Spinal cord (tissue), 9 donors: ENCODE measurements at regions not wholly inside any gene's neighbourhood (a gene's known extent, or its start where the extent isn't known, plus 50 kb on each side); places are given as distances from the start of the nearest gene placed in this dataset.
"Not testable (repeated sequence)": the region's sequence is repeated elsewhere in the genome, so short reads cannot be mapped to it uniquely, and the experiment has no call there.

Experiments used
- DNase-seq, 6 donors: peaks; one replicate each; pipeline versions ENCODE4 v3.0.0 to v3.0.0-alpha.2; 2013 to 2015; ENCODE audit warnings: low spot score in 6 of 6, low read depth in 4 of 6
- H3K27ac ChIP-seq: one replicate; pipeline ENCODE4 v1.5.1; 2013; ENCODE audit warnings: low read depth, low read length, control low read depth
- H3K27me3 ChIP-seq: one replicate; pipeline ENCODE4 v1.6.1; 2013; ENCODE audit warnings: low read length; ENCODE audit not compliant: control insufficient read depth, insufficient read depth
- H3K36me3 ChIP-seq: one replicate; pipeline ENCODE4 v1.6.1; 2013; ENCODE audit warnings: low read length; ENCODE audit not compliant: control insufficient read depth, insufficient read depth
- H3K4me1 ChIP-seq: one replicate; pipeline ENCODE4 v1.6.1; 2013; ENCODE audit warnings: low read length; ENCODE audit not compliant: control insufficient read depth, insufficient read depth
- H3K4me3 ChIP-seq: one replicate; pipeline ENCODE4 v1.5.1; 2013; ENCODE audit warnings: low read depth, low read length, control low read depth
- H3K9me3 ChIP-seq: one replicate; pipeline ENCODE4 v1.6.1; 2013; ENCODE audit warnings: low read length; ENCODE audit not compliant: control insufficient read depth, insufficient read depth
- WGBS: methylation state at CpG from one replicate; pipeline ENCODE4 v1.1.5; 2013; ENCODE audit warnings: missing lambda C conversion rate; ENCODE audit not compliant: insufficient coverage; 5-methylcytosine and 5-hydroxymethylcytosine counted together
- donor health status: healthy.

DNA sequence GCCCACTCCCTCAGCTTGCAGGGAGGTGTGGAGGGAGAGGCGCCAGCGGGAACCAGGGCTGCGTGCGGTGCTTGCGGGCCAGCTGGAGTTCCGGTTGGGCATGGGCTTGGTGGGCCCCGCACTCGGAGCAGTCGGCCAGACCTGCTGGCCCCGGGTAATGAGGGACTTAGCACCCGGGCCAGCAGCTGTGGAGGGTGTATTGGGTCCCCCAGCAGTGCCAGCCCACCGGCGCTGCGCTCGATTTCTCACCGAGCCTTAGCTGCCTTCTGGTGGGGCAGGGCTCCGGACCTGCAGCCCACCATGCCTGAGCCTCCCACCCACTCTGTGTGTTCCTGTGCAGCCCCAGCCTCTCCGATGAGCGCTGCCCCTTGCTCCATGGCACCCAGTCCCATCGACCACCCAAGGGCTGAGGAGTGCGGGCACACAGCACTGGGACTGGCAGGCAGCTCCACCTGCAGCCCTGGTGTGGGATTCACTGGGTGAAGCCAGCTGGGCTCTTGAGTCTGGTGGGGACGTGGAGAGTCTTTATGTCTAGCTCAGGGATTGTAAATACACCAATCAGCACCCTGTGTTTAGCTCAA, 254.0 kb downstream of the DSC3 start:
- H3K4me1 ChIP-seq, H3K27ac ChIP-seq, H3K4me3 ChIP-seq, H3K9me3 ChIP-seq, DNase-seq, H3K27me3 ChIP-seq, H3K36me3 ChIP-seq: not testable (repeated sequence)
- 92% methylated on average over 17 of the region's 22 CpGs for WGBS

DNA sequence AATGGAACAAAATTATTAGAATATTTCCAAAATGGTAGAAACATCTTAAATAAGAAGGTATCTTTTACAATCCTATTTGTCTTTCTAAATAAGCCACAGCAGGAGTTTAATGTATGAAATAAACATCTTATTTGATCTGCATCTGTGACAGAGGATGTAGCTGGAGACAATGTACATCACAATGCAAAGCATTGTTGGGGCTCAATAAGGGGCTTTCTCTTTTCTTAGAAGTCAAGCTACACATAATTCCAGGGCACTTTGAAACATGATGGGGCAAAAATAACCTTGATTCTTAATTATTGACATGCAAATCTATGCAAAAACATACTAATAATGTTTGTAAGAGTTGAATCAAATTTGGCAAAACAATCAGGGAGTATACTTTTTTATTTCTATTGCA, 255.1 kb downstream of the DSC3 start:
- Histone ChIP-seq H3K9me3 (no peaks in the 10 kb centered on the region), H3K36me3 (no peaks in the 10 kb centered on the region), H3K4me1 (no peaks in the 10 kb centered on the region), H3K27ac (no peak overlapping the region), H3K4me3 (no peak overlapping the region), H3K27me3 (no peaks in the 10 kb centered on the region)
- no peak for DNase-seq

DNA sequence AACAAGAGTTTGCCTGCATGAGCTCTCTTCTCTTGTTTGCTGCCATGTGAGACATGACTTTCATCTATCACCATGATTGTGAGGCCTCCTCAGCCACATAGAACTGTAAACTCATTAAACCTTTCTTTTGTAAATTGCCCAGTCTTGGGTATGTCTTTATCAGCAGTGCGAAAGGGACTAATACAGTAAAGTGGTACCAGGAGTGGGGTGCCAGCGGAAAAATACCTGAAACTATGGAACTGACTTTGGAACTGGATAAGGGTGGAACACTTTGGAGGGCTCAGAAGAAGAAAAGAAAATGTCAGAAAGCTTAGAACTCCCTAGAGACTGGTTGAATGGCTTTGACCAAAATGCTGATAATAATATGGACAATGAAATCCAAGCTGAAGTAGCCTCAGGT, 260.9 kb downstream of the DSC3 start:
- Histone ChIP-seq H3K27ac (no peak overlapping the region), H3K4me1 (no peaks in the 10 kb centered on the region), H3K36me3 (no peaks in the 10 kb centered on the region), H3K4me3 (no peak overlapping the region), H3K9me3 (peaks cover 4% of the 10 kb centered on the region), H3K27me3 (no peaks in the 10 kb centered on the region)
- WGBS: 100% methylated on average over 2 of the region's 2 CpGs
- no peak for DNase-seq

DNA sequence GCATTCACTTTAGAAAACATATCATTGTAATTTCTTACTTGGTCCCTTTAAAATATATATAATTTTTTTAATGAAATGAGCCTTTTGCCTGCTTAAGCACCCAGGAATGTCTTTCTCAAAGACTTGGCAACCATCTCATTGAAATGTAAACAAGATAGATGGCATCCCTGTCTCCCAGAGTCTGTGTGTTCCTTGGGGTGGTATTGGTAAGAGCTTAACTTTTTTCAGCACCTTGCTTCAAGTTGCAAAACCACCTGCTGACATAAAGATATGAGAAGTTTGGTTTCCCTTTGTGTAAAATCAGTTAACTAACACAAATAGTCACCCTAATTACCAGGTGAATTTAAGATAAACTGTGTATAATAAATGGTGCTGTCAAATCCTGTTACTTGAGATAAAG, 266.9 kb downstream of the DSC3 start:
- H3K9me3 ChIP-seq: peaks cover 7% of the 10 kb centered on the region
- no peak overlapping the region for H3K4me3 ChIP-seq
- H3K36me3 ChIP-seq: no peaks in the 10 kb centered on the region
- H3K27me3 ChIP-seq: no peaks in the 10 kb centered on the region
- no peaks in the 10 kb centered on the region for H3K4me1 ChIP-seq
- H3K27ac ChIP-seq: no peak overlapping the region
- no peak for DNase-seq

DNA sequence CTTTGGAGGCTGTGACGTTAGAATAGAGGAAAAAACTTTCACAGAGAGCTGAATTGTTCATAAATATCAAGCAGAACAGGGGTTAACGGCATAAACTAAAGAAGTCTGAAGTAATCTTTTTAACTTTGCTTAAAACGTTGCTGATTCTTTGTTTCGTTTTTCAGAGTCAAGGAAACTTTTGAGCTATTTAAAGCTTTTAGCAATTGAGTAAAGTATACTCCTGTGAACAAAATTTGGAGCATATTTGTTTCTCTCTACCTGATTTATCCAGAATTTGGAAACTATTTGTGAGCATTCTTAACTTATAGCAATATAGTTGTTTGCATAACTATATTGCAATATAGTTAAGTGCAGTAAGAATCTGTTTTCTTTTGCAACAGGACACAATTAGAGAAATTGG, 270.4 kb downstream of the DSC3 start:
- H3K4me3 ChIP-seq, H3K9me3 ChIP-seq, H3K36me3 ChIP-seq, DNase-seq, H3K4me1 ChIP-seq, H3K27me3 ChIP-seq, H3K27ac ChIP-seq: not testable (repeated sequence)
- 100% methylated on average over 1 of the region's 4 CpGs for WGBS

DNA sequence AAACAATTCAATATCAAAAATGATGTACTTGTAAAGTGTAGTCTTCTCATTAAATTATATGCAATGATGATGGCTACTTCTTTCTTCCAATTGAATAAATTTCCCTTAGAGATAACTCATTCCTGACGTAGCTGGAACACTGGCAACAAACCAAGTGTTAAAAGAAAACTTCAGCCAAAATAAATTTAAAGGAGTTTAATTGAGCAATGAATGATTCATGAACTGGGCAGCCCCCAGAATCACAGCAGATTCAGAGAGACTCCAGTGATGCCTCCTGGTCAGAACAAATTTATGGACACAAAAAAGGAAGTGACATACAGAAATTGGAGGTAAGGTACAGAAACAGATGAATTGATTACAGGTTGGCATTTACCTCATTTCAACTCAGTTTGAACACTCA, 276.5 kb downstream of the DSC3 start:
- no peak overlapping the region for H3K4me3 ChIP-seq
- no peak overlapping the region for H3K27ac ChIP-seq
- no CpG with 5 or more reads among the region's 1 CpG for WGBS
- no peaks in the 10 kb centered on the region for H3K36me3 ChIP-seq
- H3K4me1 ChIP-seq: no peaks in the 10 kb centered on the region
- H3K9me3 ChIP-seq: no peaks in the 10 kb centered on the region
- peaks cover 8% of the 10 kb centered on the region for H3K27me3 ChIP-seq
- peak in 2 of 6 donors; percentile 3 to 11 for DNase-seq

DNA sequence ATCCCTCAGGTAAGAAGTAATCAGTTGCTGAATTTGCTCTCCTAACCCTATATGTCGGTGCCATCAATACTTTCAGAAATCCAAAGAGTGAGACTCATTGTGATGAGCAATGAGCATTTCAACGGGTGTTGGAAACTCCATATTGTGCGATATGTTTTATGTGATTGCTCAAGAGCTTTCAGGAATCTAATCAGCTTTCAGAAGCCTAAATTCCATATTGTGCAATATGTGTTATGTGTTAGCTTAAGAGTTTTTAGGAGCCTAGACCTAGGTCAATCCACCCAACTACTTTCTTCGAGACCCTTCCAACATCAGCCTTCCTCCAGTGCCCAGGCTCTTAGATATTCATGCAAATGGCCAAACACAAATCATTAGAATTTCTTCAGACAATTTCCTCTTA, 277.3 kb downstream of the DSC3 start:
- Histone ChIP-seq H3K36me3 (no peaks in the 10 kb centered on the region), H3K4me1 (no peaks in the 10 kb centered on the region), H3K9me3 (no peaks in the 10 kb centered on the region), H3K4me3 (no peak overlapping the region), H3K27me3 (peaks cover 9% of the 10 kb centered on the region), H3K27ac (no peak overlapping the region)
- 67% methylated on average over 3 of the region's 4 CpGs for WGBS
- DNase-seq: no peak

DNA sequence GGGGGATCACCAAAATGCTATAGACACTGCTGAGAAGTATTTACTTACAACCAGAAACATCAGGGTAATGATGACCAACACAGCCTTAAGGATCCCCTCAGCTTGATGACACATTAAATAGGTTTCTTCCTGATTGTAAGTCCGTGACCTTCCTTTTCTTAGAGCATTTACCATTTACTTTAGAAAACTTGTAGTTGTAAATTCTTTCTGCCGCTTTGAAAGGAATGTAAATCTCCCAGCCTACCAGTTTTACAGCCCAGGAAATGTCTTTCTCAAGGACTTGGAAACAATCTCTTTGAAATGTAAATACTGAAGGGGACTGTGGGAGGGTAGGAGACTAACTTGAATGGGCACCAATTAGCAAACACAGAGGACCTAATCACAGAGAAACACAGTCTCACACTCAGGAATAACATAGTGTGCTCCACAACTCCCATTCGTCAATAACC, 278.6 kb downstream of the DSC3 start:
- H3K27ac ChIP-seq: no peak overlapping the region
- peaks cover 9% of the 10 kb centered on the region for H3K27me3 ChIP-seq
- no peaks in the 10 kb centered on the region for H3K9me3 ChIP-seq
- no peaks in the 10 kb centered on the region for H3K36me3 ChIP-seq
- H3K4me1 ChIP-seq: no peaks in the 10 kb centered on the region
- H3K4me3 ChIP-seq: no peak overlapping the region
- peak in 5 of 6 donors; percentile 12 to 70 (median 29) for DNase-seq
- no CpG with 5 or more reads among the region's 3 CpGs for WGBS

DNA sequence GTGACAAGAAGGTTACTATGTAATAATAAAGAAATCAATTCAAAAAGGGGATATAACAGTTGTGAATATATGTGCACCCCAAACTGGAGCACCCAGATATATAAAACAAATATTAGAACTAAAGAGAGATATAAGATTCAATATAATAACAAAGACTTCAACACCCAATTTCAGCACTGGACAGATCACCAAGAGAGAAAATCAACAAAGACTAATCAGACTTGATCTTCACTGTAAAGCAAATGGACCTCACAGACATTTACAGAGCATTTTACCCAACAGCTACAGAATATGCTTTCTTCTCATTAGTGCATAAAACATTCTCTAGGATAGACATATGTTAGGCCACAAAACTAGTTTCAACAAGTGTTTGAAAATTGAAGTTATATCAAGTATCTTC, 287.7 kb downstream of the DSC3 start:
- H3K27ac ChIP-seq: no peak overlapping the region
- H3K4me3 ChIP-seq: no peak overlapping the region

DNA sequence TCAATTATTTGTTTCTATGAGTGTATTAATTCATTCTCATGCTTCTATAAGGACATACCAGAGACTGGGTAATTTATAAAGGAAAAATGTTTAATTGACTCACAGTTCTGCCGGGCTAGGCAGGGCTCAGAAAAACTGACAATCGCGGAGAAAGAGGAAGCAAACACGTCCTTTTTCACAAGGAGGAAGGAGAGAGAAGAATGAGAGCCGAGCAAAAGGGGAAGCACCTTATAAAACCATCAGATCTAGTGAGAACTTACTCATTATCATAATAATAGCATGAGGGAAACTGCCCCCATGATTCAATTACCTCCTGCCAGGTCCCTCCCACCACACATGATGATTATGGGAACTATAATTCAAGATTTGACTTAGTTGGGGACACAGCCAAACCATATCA, 294.0 kb downstream of the DSC3 start:
- Histone ChIP-seq H3K27ac (no peak overlapping the region), H3K36me3 (no peaks in the 10 kb centered on the region), H3K4me1 (no peaks in the 10 kb centered on the region), H3K4me3 (no peak overlapping the region), H3K27me3 (no peaks in the 10 kb centered on the region), H3K9me3 (no peaks in the 10 kb centered on the region)
- no peak for DNase-seq
- no CpG with 5 or more reads among the region's 5 CpGs for WGBS

More for the DNA sequence above, 287.7 kb downstream of the DSC3 start:
- Histone ChIP-seq H3K4me1 (no peaks in the 10 kb centered on the region), H3K36me3 (no peaks in the 10 kb centered on the region), H3K9me3 (no peaks in the 10 kb centered on the region), H3K27me3 (no peaks in the 10 kb centered on the region)
- no peak for DNase-seq
